HL-60 (cell line): ENCODE measurements at regions not wholly inside any gene's neighbourhood (a gene's known extent, or its start where the extent isn't known, plus 50 kb on each side); places are given as distances from the start of the nearest gene placed in this dataset.

Source experiments
- CTCF ChIP-seq: IDR thresholded peaks from one replicate; pipeline ENCODE4 v1.5.1; 2011; ENCODE audit warnings: low read length, control low read depth, inconsistent platforms; ENCODE audit not compliant: insufficient read depth
- GABPA ChIP-seq: IDR thresholded peaks from 2 replicates; pipeline ENCODE4 v1.6.1; 2012; ENCODE audit warnings: low read depth
- REST ChIP-seq: IDR thresholded peaks from 2 replicates; pipeline ENCODE4 v1.6.1; 2012; ENCODE audit warnings: low read depth; ENCODE audit not compliant: insufficient replicate concordance
- SPI1 ChIP-seq: IDR thresholded peaks from 2 replicates; pipeline ENCODE4 v1.6.1; 2012; ENCODE audit warnings: low read depth, mild to moderate bottlenecking, borderline replicate concordance

- TF ChIP-seq CTCF = peak; percentile 62
- TF ChIP-seq REST = no peak
- TF ChIP-seq GABPA = no peak
- TF ChIP-seq SPI1 = no peak
These were observed 482.6 kb downstream of the NPIPA7 start for GRCh38 chr16:16861546-16861945.
